AG08396 (cell line): ENCODE measurements at regions not wholly inside any gene's neighbourhood (a gene's known extent, or its start where the extent isn't known, plus 50 kb on each side); places are given as distances from the start of the nearest gene placed in this dataset.
"Not testable (repeated sequence)": the region's sequence is repeated elsewhere in the genome, so short reads cannot be mapped to it uniquely, and the experiment has no call there.

Experiments
- DNase-seq: peaks from one replicate; pipeline ENCODE4 v3.0.0; 2012; ENCODE audit warnings: low spot score, mixed read lengths

DNA sequence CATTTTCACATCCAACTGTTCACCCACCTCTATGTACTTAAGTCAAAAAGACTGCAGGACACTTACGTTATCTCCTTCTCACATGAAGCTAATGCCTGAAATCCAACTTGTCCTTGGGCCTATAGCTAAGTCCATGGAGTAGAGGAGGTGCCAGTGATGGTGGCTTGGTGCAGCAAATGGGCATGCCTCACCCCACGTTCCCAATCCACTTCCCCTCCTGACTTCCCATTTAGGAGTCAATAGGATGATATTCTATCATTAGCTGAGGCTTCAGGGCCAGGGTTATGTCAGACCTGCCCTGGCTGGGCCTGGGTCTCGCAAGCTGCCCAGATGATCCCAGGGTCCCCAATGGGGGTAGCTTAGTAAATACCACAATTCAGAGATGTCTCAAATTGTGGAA lies 410.4 kb downstream of the MAFB start:
- DNase-seq = no peak

DNA sequence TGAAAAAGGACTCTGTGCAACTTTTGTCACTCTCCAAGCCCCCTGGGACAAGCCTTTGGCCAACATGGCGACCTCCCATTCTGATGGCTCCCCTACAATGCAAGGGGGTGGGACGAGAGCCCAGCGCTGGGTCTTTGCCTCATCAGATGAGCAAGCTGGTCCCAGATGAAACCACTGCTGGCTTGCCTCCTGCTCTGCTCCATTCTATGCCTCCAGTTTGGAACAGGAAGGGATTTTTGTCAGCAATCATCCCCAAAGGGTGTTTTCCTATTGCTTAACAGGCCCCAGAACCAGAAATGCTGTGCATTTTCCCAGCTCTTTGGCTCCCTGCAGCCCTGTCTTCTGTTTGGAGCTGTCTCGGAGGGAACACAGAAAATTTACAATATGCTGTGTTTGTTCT lies 412.7 kb downstream of the MAFB start:
- DNase-seq = no peak

DNA sequence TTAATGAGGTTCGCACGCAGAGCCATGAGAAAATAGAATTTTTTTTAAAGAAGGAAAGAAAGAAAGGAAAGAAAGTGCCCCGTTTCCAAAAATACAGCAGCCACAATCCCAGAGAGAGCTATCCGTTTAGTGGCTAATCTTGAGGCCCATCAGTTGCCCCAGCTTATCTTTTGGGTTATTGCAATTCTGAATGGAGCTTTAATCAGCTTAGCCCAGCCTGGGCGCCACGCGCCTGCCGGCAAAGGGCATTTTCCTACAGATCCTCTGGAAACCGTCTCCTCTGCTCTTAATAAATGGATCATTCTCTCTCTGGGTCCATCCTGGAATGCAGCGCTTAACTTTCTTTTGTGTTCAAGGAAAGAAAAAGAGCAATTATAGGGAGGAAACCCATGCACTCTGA lies 413.3 kb downstream of the MAFB start:
- no peak for DNase-seq

DNA sequence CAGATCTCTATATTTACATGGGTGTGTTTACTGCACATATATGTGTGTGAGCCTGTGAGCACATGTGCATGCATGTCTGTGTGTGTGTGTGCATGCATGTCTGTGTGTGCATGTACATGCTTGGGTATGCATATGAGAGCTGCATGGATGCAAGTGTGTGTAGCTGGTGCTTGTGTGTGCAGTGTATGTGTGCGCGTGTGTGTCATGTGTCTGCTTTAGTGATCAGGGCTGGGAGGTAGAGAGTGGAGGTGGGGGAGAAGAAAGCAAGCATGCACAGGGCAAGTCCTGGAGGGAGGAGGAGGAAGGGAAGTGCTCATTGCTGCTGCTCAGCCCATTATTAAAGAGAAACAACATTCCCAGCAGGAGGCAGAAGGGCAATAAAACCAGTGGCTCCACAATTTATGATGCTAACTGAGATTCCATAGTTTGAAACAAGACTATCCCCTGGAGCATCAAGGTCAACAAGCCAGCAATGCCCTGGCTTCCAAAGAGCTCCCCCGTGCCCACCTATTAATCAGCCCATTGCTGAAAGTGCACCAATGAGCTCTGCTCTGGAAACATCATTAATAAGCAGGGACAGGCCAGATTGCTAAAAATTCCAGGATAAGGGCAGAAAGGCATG lies 414.0 kb downstream of the MAFB start:
- no peak for DNase-seq

DNA sequence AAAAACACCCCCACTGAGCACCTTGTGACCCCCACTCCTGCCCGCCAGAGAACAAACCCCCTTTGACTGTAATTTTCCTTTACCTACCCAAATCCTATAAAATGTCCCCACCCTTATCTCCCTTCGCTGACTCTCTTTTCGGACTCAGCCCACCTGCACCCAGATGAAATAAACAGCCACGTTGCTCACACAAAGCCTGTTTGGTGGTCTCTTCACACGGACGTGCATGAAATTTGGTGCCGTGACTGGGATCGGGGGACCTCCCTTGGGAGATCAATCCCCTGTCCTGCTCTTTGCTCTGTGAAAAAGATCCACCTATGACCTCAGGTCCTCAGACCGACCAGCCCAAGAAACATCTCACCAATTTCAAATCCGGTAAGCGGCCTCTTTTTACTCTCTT lies 419.8 kb downstream of the MAFB start:
- DNase-seq = not testable (repeated sequence)

DNA sequence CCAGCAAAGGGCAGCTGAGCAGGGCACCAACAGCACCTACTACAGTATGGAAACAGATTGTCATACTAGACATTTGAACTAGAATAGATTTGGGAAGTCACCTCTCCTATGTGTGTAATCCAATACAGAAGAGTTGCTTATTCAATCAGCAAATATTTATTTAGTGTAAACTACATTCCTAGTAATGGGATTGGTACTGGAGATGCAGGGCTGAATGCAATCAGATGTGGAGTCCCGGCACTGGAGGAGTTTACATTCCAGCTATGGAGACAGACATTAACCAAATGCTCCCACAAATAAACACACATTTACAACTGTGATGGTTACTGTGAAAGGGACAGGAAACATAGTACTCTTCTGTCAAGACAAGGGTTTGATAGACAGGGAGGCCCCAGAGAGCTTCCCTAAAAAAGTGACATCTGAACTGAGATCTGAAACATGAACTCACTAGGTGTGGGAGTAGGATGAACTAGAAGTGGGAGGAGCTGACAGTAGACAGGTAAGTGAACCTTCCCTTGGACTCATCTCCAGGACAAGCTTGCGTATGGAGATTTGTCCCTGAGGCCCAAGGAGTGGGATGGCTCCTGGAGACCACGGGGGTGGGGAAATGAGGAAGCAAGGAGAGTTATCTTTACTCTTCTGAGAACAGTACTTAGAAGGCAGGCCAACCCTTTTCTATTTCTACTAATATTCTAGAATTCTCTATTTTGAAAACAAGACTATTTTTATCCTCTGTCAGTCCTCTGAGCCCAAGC lies 420.5 kb downstream of the MAFB start:
- DNase-seq = no peak

DNA sequence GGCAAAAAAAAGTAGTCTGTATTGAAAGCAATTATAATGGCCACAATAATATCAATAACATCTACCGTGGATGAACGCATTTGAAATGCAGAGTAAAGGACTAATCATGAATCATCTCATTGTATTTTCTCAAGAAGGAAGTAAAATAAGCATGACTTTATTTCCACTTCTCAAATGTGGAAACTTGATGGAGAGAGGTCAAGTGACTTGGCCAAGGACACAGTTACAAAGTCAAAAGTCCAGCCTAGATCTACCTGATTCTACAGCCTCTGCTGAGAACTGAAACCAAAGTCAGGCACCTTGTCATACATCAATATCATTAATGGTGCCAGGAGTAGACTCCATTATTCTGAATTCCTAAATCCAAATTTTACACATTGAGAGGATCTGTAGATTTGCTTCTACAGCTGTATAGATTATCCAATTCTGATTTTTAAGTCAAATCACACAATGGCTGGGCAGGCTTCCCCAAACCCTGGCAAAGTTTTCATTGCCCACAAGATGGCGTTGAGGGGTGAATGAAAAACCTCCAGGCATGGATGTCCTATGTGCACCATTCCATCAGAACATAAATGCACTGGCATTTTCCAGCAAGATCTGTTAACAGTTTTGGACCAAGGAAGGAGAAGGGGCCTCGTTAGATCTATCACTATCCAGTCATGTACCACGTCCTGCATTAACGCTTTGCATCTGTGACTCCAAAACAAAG lies 423.1 kb downstream of the MAFB start:
- DNase-seq = peak; percentile 20

DNA sequence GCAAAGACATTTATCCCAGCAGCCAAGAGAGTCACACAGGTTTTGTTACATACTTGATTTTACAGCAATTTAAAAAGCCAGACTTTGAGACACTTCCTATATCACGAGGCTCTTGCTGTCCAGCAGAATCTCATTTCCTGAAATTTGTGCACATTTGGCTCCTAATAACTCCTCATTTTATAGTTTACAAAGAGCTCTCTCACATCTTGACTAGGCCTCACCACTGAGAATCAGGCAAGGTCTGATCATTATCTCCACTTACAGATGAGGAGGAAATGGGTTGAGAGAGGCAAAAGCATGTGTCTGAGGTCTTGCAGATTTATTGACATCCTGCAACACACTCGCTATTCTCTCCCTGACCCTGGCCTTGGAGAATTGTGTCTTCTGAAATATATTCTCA lies 426.8 kb downstream of the MAFB start:
- no peak for DNase-seq

DNA sequence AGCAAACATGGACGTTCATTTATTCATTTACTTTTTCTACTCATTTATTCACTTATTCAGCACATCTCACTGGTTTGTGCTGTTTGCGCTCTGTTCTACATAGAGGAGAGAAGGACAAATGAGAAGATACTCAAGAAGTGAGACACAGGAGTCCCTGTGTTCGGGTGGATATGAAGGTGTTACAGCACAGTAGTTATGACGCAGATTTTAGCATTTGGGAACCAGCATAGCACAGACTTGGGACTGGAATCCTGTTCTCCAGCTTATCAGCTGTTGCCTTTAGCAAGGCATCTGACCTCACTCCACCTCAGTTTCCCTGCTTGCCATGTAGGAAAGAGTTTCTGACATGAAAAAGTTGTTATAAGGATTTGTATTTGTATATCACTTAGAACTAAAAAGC lies 430.1 kb downstream of the MAFB start:
- DNase-seq = no peak

DNA sequence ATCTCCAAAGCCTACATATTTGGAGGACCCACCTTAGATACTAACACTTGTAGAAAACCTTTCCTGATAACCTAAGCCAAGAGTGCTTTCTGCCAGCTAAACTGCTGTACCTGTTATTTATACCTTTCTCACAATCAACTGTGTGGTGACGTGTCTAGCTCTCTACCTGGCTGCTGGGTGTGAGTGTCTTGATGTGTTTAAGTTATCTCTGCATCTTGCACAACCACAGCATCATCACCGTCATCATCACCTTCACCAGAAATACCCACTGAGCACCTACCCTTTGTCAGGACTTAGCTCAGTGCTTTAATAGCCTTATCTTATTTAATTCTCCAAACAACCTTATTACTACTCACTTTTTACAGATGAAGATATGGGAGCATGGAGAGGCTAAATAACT lies 431.3 kb downstream of the MAFB start:
- DNase-seq = no peak

DNA sequence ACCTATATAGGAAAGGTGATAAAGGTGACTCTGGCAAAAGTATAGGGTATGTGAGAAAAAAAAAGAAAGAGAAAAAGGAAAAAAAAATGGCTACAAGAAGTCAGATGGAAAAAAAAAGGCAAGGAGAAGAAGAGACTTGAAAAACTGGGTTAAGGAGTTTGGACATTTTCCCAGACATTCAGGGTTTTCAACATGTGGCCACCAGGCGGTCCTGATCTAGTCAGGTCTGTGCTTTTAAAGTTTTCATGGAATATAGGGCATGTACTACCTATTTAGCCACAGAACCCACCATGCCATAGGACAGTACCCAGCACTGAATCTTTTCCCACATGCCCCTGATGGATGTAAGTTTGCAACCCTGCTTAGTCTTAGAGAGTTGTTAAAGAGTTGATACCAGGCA lies 433.7 kb downstream of the MAFB start:
- no peak for DNase-seq

DNA sequence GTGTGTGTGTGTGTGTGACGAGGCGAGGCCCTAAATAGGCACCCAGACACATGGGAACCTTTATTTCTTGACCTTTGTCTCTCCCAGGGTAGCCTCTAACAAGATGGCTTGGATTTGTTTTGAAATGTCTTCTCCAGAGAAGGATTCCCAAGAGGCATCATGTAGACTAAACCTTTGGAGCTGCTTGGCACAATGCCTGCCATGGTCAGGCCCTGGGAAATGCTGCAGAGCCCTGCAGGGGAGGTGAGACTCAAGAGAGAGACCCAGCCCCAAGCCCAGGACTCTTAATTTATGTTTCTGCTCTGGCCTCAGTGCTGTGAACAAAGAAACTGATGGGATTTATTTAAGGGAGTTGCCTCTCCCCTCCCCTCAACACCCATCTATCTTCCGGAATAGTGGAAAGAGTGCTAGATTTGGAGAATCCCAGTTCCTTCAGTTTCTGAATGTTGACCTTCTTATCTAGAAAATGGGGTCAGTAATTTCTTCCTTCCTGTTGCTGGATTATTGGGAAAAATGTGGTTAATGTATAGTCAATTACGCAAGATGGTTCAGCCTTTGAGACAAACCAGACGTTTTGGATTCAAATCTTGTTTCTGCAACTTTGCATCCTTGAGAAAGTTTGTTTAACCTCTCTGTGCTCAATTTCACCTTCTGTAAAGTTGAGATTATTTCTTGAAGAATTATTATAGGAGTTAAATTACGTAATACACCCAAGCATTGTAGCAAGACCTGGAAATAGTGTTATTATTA lies 434.8 kb downstream of the MAFB start:
- no peak for DNase-seq

DNA sequence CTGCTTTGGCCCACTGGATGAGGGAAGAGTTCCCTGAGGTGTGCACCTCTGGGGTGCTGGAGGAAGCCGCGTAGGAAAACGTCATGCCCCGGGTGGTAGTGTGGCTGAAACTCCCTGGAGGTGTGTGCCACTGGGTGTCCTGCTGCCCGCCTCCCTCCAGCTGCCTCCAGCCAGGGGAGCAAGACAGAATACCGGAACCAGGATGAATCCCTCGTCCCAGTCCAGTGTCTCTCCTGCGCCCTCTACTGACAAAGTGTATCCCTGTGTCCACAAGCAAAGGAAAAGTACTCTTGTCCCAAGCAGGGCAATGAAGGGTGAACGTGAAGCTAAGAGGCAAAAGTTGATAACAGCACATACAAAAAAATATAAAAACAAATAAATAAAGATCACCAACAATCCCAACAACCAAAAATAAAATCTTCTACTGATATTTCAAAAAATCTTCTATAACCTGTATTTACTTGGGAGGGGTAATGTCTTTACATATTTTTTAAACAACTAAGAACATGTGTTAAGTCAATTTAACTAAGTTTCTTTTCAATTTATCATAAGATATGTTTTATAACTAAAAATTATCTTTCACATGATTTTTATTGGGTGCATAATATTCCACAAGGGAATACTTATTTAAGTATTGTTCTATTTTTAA lies 437.6 kb downstream of the MAFB start:
- DNase-seq = peak; percentile 31

DNA sequence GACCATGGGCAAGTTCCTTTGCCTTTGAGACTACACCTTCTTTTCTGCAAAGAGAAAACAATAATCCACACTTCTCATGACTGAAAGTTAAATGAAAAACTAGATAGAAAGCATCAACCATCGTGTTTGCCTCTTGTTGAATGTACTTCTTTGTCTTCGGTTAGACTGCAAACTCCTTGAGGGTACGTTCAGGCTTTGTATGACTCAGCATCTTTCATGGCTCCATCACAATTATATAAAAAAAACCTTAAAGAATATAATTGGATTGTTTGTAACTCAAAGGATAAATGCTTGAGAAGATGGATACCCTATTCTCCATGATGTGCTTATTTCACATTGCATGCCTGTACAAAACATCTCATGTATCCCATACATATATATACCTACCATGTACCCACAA lies 439.2 kb downstream of the MAFB start:
- DNase-seq = no peak

DNA sequence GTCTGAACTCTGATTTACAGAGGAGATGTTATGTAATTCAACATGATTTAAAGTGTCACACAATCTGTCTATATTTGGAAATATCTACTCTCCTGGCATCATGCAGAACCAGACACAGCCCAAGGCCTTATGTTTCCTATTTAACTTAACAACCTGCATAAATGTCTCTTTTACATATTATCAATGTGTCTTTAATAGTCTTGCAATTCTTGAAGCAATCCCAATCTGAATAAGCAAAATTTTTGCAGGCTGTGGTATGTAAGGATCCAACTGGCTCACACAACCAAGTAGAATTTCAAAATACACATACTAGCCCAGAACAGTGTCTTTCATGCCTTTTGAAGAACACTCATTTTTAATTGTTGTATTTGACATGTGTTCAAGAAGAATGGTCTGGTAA lies 443.2 kb downstream of the MAFB start:
- no peak for DNase-seq

DNA sequence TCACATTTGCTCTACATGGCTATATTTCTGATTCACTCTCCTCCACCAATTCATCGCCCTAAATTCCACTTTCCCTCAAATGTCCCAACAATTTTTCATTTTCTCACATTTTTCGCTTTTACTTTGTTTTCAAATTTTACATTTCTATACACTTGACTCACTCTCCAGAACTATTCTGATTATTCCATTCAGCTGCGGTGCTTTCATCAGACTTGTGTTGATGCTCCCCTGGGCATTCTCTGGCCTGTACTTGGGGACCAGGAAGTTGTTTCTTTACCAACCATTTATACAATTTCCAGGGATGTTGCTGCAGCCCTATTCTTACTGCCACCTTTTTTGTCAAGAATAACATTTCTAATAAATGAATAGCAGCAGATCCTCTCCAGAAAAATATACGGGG lies 444.8 kb downstream of the MAFB start:
- no peak for DNase-seq

DNA sequence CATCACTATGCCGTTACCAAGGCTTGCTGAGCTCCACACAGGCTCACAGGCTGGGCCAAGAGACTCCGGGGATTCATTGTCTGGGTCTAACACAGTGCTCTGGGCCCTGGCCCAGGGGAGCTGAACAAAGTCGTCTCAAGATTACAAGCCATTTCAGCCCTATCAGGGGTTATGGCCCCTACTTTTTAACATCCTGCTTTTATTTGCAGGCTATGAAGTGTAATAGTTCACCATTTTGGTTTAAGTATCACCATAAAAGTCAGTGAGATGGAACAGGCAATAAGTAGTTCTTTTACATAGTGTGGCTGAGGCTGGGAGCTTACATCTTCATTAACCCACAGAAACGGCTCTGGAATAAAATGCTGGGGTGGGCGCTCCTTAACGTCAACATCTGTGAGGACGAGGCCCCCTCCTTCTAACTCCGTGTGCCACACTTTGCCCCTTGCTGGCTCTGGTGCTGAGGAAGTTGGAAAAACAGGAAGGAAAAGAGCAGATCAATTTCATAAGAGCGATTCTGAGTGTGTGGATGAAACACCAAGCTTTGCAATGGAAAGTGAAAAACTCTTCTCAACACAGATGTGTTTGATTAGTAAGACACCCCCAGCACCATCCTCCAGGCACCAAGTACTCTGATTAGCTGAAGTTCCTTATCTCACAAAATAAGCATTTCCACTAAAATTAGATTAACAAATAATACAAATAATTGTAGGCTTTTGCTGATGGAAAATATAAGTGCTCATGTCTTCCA lies 447.3 kb downstream of the MAFB start:
- no peak for DNase-seq

DNA sequence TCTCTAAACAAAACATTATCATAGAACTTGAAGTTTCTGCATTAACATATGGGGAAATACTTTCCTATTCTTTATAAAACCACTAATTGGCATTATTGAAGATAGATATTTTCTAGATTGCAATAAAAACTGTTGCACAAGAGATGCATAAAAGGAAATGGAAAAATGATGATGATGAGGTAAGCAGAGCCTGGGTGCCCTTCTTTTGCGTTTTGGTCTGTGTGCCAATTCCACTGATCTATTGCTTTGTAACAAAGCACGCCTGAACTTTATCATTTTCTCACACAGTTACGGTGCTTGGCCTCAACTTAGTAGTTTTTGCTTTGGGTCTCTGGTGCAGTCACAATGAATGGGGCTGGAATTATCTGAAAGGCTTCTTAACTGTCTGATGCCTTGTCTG lies 450.5 kb downstream of the MAFB start:
- no peak for DNase-seq

DNA sequence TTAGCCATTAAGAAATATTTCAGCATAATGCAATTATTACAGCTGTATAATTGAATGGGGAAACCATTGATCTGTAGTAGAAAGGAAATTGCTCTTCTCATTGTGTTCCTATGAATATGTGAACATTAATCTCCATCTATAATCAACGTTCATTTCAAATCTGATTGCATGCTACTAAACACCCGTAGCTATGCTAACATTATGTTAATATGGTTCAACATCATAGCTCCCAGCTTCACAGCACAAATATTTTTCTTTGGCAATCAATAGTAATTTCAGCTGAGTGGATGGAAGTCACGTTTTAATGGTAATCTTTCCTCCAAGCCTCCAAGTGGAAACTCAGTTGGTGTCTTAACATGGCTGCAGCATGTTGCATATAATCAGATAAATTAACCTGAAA lies 454.4 kb downstream of the MAFB start:
- DNase-seq = no peak

DNA sequence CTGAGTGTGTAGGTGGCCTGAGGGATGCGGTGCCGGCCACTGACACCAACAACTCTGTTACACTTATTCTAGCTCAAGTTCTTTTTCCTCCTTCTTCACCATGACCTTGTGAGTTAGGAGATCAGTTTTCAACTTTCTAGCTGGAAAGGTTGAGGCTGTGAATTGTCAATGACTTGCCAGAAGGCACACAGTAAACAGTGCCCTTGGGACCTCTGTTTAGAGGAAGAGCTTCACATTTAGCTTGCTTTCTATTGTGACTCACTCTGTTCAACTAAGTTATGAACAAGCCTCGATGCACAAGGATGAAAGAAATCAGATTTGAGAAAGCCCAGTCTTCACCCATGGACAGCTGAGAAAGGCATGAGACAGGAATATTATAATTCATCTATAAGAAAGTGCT lies 455.6 kb downstream of the MAFB start:
- DNase-seq = no peak

DNA sequence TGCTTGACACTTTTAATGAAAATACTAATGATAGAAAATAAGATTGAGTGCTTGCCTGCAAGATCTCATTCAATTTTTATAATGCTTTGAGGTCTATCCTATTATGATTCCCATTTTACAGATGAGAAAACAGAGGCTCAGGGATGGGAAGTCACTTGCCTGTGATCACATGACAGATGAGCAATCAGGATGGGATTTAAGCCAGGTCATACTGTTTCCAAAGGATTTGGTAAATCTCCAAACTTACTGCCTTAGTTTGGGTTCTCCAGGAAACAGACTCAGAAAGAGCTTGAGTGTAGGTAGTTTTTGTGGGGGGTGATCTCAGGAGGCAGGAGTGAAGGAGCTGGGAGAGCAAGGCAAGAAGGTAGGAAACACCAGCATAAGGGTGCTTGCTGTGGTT lies 456.3 kb downstream of the MAFB start:
- DNase-seq = no peak

DNA sequence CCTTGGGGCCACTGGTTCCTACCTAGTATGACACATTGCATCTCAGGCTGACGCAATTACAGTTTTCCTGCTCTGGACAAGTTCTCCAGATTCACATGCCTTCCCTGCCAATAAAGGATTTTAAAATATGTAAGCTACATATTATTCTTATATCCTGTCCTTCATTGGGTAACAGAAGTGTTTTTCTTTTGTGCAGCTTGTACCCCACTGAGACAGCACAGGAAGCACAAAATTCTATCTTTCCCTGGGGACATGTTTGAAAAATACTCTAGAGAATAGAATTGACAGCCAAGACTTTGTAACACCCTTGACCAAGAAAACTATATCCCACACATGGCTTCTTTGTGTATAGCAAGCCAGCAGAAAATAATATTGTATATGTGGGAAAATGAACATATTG lies 456.8 kb downstream of the MAFB start:
- no peak for DNase-seq
